Liver (tissue), 8 donors: ENCODE measurements at regions not wholly inside any gene's neighbourhood (a gene's known extent, or its start where the extent isn't known, plus 50 kb on each side); places are given as distances from the start of the nearest gene placed in this dataset.
A peak's percentile ranks its signal among the peaks of the same experiment; 100 is the strongest.

Experiments used
- DNase-seq: peaks from one replicate; pipeline ENCODE4 v3.0.0-alpha.2; 2017; ENCODE audit warnings: low spot score
- H3K27ac ChIP-seq, 2 donors: one replicate each; pipeline ENCODE4 v1.7.0; 2013; ENCODE audit warnings: inconsistent platforms in 2 of 2, low read length in 2 of 2, control low read depth in 1 of 2, low read depth in 1 of 2, mild to moderate bottlenecking in 1 of 2
- H3K27me3 ChIP-seq, 4 donors: one replicate each; pipeline versions ENCODE4 v1.6.1 to v1.7.0; 2013; ENCODE audit warnings: low read length in 3 of 4, inconsistent platforms in 1 of 4, mild to moderate bottlenecking in 1 of 4, moderate library complexity in 1 of 4; ENCODE audit not compliant: control insufficient read depth in 4 of 4, insufficient read depth in 4 of 4
- H3K36me3 ChIP-seq, 4 donors: one replicate each; pipeline versions ENCODE4 v1.6.1 to v1.7.0; 2013; ENCODE audit warnings: low read length in 3 of 4, mild to moderate bottlenecking in 3 of 4, low read depth in 1 of 4, moderate library complexity in 1 of 4; ENCODE audit not compliant: control insufficient read depth in 4 of 4, insufficient read depth in 3 of 4
- H3K4me1 ChIP-seq, 4 donors: one replicate each; pipeline versions ENCODE4 v1.6.1 to v1.7.0; 2013; ENCODE audit warnings: low read length in 3 of 4, mild to moderate bottlenecking in 3 of 4, moderate library complexity in 1 of 4; ENCODE audit not compliant: control insufficient read depth in 4 of 4, insufficient read depth in 4 of 4
- H3K4me3 ChIP-seq, 3 donors: one replicate each; pipeline versions ENCODE4 v1.6.1 to v1.7.0; 2013; ENCODE audit warnings: low read length in 3 of 3, control low read depth in 1 of 3, low read depth in 1 of 3, mild to moderate bottlenecking in 1 of 3
- H3K9ac ChIP-seq, 2 donors: one replicate each; pipeline ENCODE4 v1.7.0; 2013; ENCODE audit warnings: low read length in 2 of 2, mild to moderate bottlenecking in 2 of 2, moderate library complexity in 2 of 2, control low read depth in 1 of 2, low read depth in 1 of 2
- H3K9me3 ChIP-seq, 4 donors: one replicate each; pipeline versions ENCODE4 v1.6.1 to v1.7.0; 2013; ENCODE audit warnings: low read length in 3 of 4; ENCODE audit not compliant: control insufficient read depth in 4 of 4
- EGR1 ChIP-seq, 2 donors: IDR thresholded peaks; 2 replicates each; pipeline ENCODE4 v1.6.1; 2016 to 2018; ENCODE audit warnings: antibody characterized with exemption in 2 of 2, low read depth in 2 of 2
- FOXA1 ChIP-seq: IDR thresholded peaks from 2 replicates; pipeline ENCODE4 v1.6.1; 2016; ENCODE audit warnings: antibody characterized with exemption
- FOXA2 ChIP-seq: IDR thresholded peaks from 2 replicates; pipeline ENCODE4 v1.6.1; 2016; ENCODE audit warnings: antibody characterized with exemption
- GABPA ChIP-seq, 2 donors: IDR thresholded peaks in 1 of 2; conservative IDR thresholded peaks in 1 of 2; 2 replicates each; pipeline ENCODE4 v1.6.1; 2016; ENCODE audit warnings: antibody characterized with exemption in 2 of 2, mild to moderate bottlenecking in 1 of 2, moderate library complexity in 1 of 2
- HNF4A ChIP-seq, 2 donors: conservative IDR thresholded peaks; 2 replicates each; pipeline ENCODE4 v1.6.1; 2016; ENCODE audit warnings: antibody characterized with exemption in 2 of 2, mild to moderate bottlenecking in 2 of 2
- HNF4G ChIP-seq: IDR thresholded peaks from 2 replicates; pipeline ENCODE4 v1.6.1; 2016; ENCODE audit warnings: antibody characterized with exemption
- JUND ChIP-seq, 2 donors: IDR thresholded peaks; 2 replicates each; pipeline ENCODE4 v1.6.1; 2016; ENCODE audit warnings: antibody characterized with exemption in 2 of 2
- NR2F2 ChIP-seq: IDR thresholded peaks from 2 replicates; pipeline ENCODE4 v1.6.1; 2016; ENCODE audit warnings: antibody characterized with exemption
- RAD21 ChIP-seq, 2 donors: IDR thresholded peaks; 2 replicates each; pipeline ENCODE4 v1.6.1; 2016; ENCODE audit warnings: antibody characterized with exemption in 2 of 2, mild to moderate bottlenecking in 2 of 2
- REST ChIP-seq: IDR thresholded peaks from 2 replicates; pipeline ENCODE4 v1.6.1; 2016; ENCODE audit warnings: antibody characterized with exemption, mild to moderate bottlenecking
- RXRA ChIP-seq, 2 donors: IDR thresholded peaks; 2 replicates each; pipeline ENCODE4 v1.6.1; 2017 to 2018; ENCODE audit warnings: antibody characterized with exemption in 2 of 2, mild to moderate bottlenecking in 1 of 2
- SP1 ChIP-seq: IDR thresholded peaks from 2 replicates; pipeline ENCODE4 v1.6.1; 2018; ENCODE audit warnings: antibody characterized with exemption, mild to moderate bottlenecking
- TAF1 ChIP-seq: conservative IDR thresholded peaks from 2 replicates; pipeline ENCODE4 v1.6.1; 2016; ENCODE audit warnings: antibody characterized with exemption, mild to moderate bottlenecking
- YY1 ChIP-seq: IDR thresholded peaks from 2 replicates; pipeline ENCODE4 v1.6.1; 2016; ENCODE audit warnings: antibody characterized with exemption, mild to moderate bottlenecking
- ZBTB33 ChIP-seq: IDR thresholded peaks from 2 replicates; pipeline ENCODE4 v1.6.1; 2016; ENCODE audit warnings: antibody characterized with exemption
- WGBS: extraction: QIAGEN DNeasy Blood & Tissue Kit; methylation state at CpG from one replicate; pipeline ENCODE4 v1.1.7; 2013; 5-methylcytosine and 5-hydroxymethylcytosine counted together
- TF ChIP-seq, protein P1 (sequence below): fragments of 150-350 bp; IDR thresholded peaks from 2 replicates; pipeline ENCODE4 v1.5.1; 2017; ENCODE audit warnings: improper control_type of control experiment, low read depth, low read length; ENCODE audit not compliant: missing input control
- TF ChIP-seq, protein P2 (sequence below): IDR thresholded peaks from 2 replicates; pipeline ENCODE4 v1.6.1; 2016; ENCODE audit warnings: antibody characterized with exemption
- TF ChIP-seq, protein P3 (sequence below): IDR thresholded peaks from 2 replicates; pipeline ENCODE4 v1.6.1; 2016; ENCODE audit warnings: antibody characterized with exemption
- donor health status: healthy.
- donor health status: healthy.
- donor health status: healthy.
- donor health status: healthy.
- donor health status: healthy.

DNA sequence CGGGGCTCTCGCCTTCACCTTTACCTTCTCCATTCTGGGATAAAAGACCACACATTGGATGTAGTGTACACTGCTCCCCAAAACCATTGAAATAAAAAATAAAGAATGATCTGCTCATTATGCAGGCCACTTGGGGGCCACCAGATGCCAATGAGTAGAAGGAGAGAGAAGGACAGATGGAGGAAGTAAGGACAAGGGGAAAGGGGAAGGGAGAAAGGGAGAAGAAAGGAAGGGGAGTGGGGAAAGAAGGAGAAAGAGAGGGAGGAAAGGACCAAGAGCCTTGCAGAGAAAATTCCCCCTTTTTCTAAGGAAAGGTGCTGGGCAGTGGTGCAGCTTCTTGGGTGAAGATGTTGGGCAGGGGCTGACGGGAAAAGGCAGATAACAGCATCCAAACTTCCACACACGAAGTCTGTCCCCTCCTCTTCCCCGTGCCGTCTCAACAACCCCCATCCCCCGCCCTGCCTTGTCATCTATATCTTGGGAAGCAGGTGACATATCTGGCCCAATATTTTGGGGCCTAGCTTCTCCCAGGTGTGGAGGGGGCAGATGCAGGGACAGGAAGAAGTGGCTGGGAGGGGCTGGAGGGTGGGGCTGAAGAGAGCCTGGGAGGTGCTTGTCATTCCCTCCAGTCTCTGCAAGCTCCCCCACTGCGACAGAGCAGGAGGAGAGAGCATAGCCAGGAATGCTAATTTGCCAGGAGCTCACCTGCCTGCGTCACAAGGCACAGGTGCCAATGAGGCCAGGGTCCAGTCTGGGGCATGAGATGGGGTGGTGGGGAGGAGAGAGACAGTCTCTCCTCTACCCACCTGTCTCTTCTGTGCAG is 107.5 kb downstream of the SINHCAF start:
- H3K9me3 ChIP-seq, result no peaks in the 10 kb centered on the region
- 73% methylated on average over 9 of the region's 9 CpGs for WGBS

DNA sequence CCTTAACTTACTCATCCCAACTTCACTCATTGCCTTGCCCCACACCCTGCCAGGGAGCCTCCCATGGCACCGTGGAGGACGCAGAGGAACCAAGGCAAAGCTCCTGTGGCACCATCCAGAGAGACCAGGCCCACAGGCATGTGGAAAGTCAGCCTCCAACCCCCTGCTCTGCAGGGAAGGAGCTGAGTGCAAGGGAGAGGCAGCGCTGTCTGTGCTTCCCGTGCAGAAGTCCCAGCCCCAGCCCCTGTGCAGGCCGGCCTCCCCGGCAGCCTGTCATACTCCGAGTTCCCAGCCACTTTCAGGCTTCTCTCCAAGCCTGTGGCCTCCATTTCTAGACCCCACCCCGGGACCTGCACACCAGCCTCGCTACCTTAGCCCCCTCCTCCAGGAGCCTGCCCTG is 106.4 kb downstream of the SINHCAF start:
- no peaks in the 10 kb centered on the region for H3K36me3 ChIP-seq
- H3K9me3 ChIP-seq, result no peaks in the 10 kb centered on the region
- H3K4me1 ChIP-seq, result peaks cover 0 to 4% (median 0%) of the 10 kb centered on the region in 4 donors
- H3K4me3 ChIP-seq, result no peak overlapping the region
- DNase-seq, result peak; percentile 21
- no peak overlapping the region for H3K9ac ChIP-seq
- H3K27me3 ChIP-seq, result no peaks in the 10 kb centered on the region
- H3K27ac ChIP-seq, result no peak overlapping the region
- 93% methylated on average over 9 of the region's 9 CpGs for WGBS
- TF ChIP-seq, protein P1, sequence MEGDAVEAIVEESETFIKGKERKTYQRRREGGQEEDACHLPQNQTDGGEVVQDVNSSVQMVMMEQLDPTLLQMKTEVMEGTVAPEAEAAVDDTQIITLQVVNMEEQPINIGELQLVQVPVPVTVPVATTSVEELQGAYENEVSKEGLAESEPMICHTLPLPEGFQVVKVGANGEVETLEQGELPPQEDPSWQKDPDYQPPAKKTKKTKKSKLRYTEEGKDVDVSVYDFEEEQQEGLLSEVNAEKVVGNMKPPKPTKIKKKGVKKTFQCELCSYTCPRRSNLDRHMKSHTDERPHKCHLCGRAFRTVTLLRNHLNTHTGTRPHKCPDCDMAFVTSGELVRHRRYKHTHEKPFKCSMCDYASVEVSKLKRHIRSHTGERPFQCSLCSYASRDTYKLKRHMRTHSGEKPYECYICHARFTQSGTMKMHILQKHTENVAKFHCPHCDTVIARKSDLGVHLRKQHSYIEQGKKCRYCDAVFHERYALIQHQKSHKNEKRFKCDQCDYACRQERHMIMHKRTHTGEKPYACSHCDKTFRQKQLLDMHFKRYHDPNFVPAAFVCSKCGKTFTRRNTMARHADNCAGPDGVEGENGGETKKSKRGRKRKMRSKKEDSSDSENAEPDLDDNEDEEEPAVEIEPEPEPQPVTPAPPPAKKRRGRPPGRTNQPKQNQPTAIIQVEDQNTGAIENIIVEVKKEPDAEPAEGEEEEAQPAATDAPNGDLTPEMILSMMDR, result no peak
- TF ChIP-seq GABPA (IDR thresholded peaks at IDR 0.05 in 1 of 2, conservative IDR thresholded peaks at IDR 0.05 in 1 of 2) (no peak), NR2F2 (no peak), SP1 (no peak), RAD21 (IDR thresholded peaks at IDR 0.05) (no peak), FOXA1 (no peak), REST (no peak), HNF4G (no peak), FOXA2 (no peak), EGR1 (IDR thresholded peaks at IDR 0.05; ENCODE audit: low read depth in 2 of 2) (no peak), YY1 (no peak), JUND (IDR thresholded peaks at IDR 0.05) (no peak), HNF4A (conservative IDR thresholded peaks at IDR 0.05) (no peak), RXRA (IDR thresholded peaks at IDR 0.05) (no peak), ZBTB33 (no peak), TAF1 (no peak)

More for the DNA sequence above, 107.5 kb downstream of the SINHCAF start:
- H3K4me1 ChIP-seq, result peaks cover 0 to 4% (median 0%) of the 10 kb centered on the region in 4 donors
- TF ChIP-seq, protein P2, sequence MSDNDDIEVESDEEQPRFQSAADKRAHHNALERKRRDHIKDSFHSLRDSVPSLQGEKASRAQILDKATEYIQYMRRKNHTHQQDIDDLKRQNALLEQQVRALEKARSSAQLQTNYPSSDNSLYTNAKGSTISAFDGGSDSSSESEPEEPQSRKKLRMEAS, result no peak
- TF ChIP-seq FOXA1, result no peak
- no peak for TF ChIP-seq JUND (IDR thresholded peaks at IDR 0.05)
- no peak for TF ChIP-seq HNF4A (conservative IDR thresholded peaks at IDR 0.05)
- TF ChIP-seq, protein P3, sequence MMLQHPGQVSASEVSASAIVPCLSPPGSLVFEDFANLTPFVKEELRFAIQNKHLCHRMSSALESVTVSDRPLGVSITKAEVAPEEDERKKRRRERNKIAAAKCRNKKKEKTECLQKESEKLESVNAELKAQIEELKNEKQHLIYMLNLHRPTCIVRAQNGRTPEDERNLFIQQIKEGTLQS, result no peak
- no peak for TF ChIP-seq SP1
- TF ChIP-seq YY1, result no peak
- TF ChIP-seq HNF4G, result no peak
- no peak for TF ChIP-seq EGR1 (IDR thresholded peaks at IDR 0.05; ENCODE audit: low read depth in 2 of 2)
- no peak for TF ChIP-seq FOXA2
- no peak for TF ChIP-seq RAD21 (IDR thresholded peaks at IDR 0.05)
- no peak for TF ChIP-seq NR2F2
- no peak for TF ChIP-seq TAF1
- TF ChIP-seq, protein P1, result no peak
- no peak overlapping the region for H3K4me3 ChIP-seq
- H3K36me3 ChIP-seq, result no peaks in the 10 kb centered on the region
- no peak overlapping the region for H3K27ac ChIP-seq
- H3K27me3 ChIP-seq, result no peaks in the 10 kb centered on the region
- DNase-seq, result peak; percentile 10
- H3K9ac ChIP-seq, result no peak overlapping the region
